AG08395 (cell line): ENCODE measurements at regions not wholly inside any gene's neighbourhood (a gene's known extent, or its start where the extent isn't known, plus 50 kb on each side); places are given as distances from the start of the nearest gene placed in this dataset.

ENCODE experiments used
- DNase-seq: peaks from one replicate; pipeline ENCODE4 v3.0.0; 2012; ENCODE audit warnings: mixed read lengths, low spot score

DNA sequence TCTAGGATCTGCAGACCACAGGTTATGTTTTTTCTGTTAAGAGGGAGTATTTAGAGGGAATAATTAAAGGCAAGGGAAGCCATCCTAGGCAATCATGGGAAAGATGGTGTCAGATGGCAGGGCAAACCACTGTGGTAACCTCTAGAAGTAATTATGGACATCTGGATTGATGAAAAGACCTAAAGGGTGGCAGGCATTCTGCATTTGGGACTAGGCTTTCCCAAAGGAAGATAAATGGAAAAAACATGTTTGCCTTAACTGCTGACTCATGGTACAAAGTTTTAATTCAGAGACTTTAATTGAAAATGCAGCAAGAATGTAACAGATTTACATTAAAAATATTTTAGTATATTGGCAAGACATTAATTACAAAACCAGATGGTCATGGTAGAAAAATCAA is 88.1 kb downstream of the TMEM30B start:
- DNase-seq = no peak

- DNase-seq = no peak
Measured at GRCh38 chr14:61191733-61192132, 89.4 kb downstream of the TMEM30B start.

GRCh38 chr14:61190341-61190740 is 90.8 kb downstream of the TMEM30B start:
- DNase-seq = no peak

DNA sequence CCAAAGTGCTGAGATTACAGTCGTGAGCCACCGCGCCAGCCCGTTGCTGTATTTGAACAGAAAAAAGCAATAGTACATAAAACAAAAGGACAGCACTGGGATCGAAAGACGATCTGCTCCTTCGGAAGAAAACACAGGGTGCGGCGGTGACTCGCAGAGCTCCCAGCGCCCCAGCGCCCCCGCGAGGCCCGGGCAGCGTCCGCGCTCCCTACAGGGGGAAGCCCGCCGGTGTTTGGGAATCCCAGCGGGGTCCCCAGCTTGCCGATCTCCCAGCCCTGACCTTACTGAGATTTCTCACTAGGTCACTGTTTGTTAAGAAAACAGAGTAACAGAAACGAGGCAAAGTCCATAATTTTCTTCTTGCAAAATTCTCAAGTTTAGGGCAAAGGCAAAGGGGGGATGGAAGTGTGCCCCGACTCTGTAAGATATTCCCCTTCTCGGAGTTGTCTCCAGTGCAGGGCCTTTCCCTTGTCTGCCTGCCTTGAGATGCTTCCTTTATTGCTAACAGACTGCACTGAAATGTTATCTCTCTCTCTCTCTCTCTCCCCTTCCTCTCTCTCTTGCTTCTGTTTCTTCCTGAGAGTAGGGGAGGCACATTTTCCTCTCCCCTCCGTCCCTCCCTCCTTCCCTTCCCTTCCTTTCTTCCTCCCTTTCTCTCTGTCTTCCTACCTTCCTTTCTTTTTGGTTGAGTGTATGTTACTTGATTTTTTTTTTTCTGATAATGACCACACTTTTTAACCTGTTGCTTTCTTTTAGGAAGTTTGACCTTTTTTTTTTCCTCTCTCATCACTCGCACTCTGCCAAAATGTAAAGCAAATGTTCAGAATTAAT is 91.9 kb downstream of the TMEM30B start:
- DNase-seq = peak; percentile 78

- DNase-seq = no peak
Measured at GRCh38 chr14:61188196-61188595, 92.9 kb downstream of the TMEM30B start.

- DNase-seq = no peak
Measured at GRCh38 chr14:61187196-61187905, 93.8 kb downstream of the TMEM30B start.

GRCh38 chr14:61186341-61187195 is 94.6 kb downstream of the TMEM30B start:
- no peak for DNase-seq

GRCh38 chr14:61185534-61185933 is 95.6 kb downstream of the TMEM30B start:
- DNase-seq = no peak

- peak; percentile 88 for DNase-seq
Measured at GRCh38 chr14:61184112-61184511, 97.0 kb downstream of the TMEM30B start.

- DNase-seq = no peak
Measured at GRCh38 chr14:61183196-61183885, 97.8 kb downstream of the TMEM30B start.

DNA sequence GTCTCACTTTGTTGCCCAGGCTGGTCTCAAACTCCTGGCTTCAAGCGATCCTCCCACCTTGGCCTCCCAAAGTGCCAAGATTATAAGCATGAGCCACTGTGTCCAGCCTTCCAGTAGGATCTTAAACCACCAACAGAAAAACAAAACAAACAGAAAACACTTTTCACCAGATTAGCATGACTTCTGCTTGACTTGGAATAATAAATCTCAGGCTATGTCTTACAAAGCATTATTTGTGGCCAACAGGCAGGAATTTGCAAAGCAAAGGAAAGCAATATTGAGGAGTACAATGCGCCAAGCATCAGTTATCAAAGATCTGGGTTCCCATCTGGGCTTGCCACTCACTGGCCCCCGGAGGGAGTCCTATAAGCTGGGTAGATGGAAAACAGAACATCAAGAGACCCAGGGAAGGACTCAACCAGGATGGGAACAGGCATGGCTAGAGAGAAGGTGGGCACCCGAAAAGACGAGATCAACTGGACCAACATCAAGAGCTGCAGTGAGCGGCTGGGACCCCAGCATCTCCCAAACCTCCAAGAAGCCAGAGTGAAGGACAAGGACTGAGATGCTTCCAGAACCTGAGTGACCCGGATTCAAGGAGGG is 101.2 kb downstream of the TMEM30B start:
- DNase-seq = no peak

DNA sequence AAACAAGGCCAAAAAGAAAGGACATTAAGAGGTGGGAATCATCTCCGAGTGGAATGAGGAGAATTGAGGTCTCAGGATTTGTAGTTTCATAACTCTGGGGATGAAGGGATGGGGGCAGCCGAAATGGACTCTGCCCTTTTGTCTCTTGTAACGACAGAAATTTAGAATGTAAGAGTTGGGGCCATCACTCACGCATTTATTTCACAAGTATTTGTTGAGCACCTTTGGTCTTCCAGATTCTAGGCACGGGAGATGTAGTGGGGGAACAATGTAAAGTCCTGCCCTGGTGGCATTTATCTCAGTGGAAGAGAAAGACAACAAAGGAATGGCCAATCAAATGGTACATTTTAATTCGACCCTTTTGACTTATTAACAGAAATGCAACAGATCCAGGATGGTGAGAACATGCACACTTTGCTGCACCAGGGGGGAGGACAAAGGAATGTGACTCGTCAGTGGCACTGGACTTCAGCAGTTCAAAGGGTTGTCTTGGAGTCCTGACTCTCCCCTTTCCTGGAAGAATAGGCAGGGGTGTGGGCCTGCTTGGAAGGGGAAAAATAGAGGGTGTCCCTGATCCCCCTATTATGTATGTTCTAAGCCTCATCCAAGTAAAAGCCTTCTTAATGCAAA is 102.0 kb downstream of the TMEM30B start:
- no peak for DNase-seq

DNA sequence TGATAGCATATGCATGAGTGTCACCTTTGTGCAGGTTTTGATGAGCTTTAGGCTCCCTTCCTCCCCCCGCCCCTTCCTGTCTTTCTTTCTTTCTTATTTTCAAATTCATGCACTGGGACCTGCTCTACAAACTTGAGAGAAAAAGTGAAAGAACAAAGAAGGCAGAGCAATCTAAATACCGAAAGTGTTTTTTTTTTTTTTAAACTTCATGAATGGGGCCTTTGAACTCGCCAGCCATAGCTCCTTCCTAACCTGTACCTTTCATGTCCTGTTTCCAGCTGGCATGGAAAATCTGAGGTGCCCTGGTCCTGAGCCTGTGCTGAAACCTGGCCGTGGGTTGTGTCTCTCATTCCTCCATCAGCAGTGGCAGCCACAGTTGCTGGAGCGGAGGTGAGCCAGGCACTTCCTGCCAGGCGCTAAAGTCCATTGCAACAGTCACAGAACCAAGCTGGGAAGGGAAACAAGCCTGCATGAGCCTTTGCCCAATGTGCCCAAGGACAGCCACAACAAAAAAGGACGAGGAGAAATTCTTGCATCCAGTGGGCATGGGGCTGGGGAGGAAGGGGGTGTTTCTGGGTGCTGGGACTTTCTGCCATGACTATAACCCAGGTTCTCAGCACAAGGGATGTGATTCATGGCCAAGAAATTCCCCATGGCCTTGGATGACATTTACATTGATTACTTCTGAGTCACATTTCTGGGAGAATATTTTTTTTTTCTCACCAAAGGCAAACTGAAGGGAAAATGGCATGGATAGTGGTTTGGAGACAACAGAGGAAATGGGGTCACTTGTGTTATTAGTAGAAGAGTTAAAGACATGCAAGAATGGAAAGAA is 102.7 kb downstream of the TMEM30B start:
- peak; percentile 89 for DNase-seq

GRCh38 chr14:61177279-61178225 is 103.6 kb downstream of the TMEM30B start:
- no peak for DNase-seq

DNA sequence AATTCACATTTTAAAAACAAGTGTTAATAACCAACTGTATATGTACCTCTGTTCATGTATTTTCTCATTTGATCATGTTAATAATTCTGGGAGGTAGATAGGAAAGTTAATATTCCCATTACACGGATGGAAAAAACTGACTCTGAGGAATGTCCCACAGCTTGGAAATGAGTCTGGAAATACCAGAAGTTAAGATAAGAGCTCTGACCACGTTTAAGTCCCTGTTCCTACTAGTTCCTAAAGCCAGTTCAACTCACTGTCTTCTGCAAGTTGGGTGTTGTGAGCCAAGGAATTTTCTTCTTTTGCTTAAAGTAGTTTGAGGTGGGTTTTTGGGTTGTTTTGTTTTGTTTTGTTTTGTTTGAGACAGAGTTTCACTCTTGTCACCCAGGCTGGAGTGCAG is 104.5 kb downstream of the TMEM30B start:
- no peak for DNase-seq

GRCh38 chr14:61174987-61175386 is 106.2 kb downstream of the TMEM30B start:
- DNase-seq = peak; percentile 38

DNA sequence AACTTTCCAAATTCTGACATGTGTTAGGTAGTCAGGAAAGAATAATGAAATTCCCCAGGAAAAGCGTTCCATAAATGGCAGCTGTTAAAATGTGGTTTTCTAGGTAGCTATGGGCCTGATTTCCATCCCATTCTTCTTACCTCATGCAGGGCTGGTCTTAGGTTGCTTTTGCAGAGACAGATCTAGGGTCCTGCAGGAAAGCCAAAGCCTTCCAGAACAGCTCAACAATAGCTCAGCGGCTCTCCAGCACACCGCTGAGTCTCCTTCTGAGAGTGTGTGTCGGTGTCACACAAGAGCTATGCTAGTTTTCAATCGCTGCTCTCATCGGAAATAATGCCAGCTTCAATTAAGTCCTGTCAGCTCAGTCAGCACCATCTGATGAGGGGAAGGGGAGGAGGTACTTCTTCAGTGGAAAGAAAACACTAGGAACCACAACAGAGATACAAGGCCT is 106.7 kb downstream of the TMEM30B start:
- no peak for DNase-seq

- DNase-seq = no peak
Measured at GRCh38 chr14:61171727-61172126, 109.4 kb downstream of the TMEM30B start.

GRCh38 chr14:61168141-61168540 is 113.0 kb downstream of the TMEM30B start:
- DNase-seq = no peak
